Stomach (tissue), 4 donors: ENCODE measurements at regions not wholly inside any gene's neighbourhood (a gene's known extent, or its start where the extent isn't known, plus 50 kb on each side); places are given as distances from the start of the nearest gene placed in this dataset.

ENCODE experiments used
- CTCF ChIP-seq, 7 experiments: fragments of 450-650 bp in 4 of 7; fragments of 200-600 bp in 3 of 7; sonication (generic) in 3 of 7; IDR thresholded peaks; one replicate each; pipeline ENCODE4 v1.5.1; 2016 to 2019; ENCODE audit warnings: antibody characterized with exemption in 7 of 7, control low read depth in 2 of 7, mild to moderate bottlenecking in 1 of 7
- POLR2A ChIP-seq, 4 donors: fragments of 450-650 bp; IDR thresholded peaks; one replicate each; pipeline ENCODE4 v1.6.1; 2016; ENCODE audit warnings: antibody characterized with exemption in 4 of 4, control low read depth in 2 of 4, mild to moderate bottlenecking in 1 of 4, moderate library complexity in 1 of 4

- TF ChIP-seq CTCF (IDR thresholded peaks at IDR 0.05) (no peak), POLR2A (IDR thresholded peaks at IDR 0.05) (no peak)
Observed at GRCh38 chr5:83839256-83839655, 118.6 kb upstream of the HAPLN1 start.
